GM18511 (cell line): ENCODE measurements at regions not wholly inside any gene's neighbourhood (a gene's known extent, or its start where the extent isn't known, plus 50 kb on each side); places are given as distances from the start of the nearest gene placed in this dataset.

Experiments
- ATAC-seq: cut with Tn5 transposase; IDR thresholded peaks from one replicate; pipeline ENCODE4 v1.9.1; 2021; ENCODE audit warnings: mild to moderate bottlenecking, moderate library complexity; ENCODE audit not compliant: unreplicated experiment

- no peak for ATAC-seq
These were observed 113.6 kb downstream of the OAT start for GRCh38 chr10:124305131-124305530.

- ATAC-seq: no peak
These were observed 114.9 kb downstream of the OAT start for GRCh38 chr10:124303662-124304418.

GRCh38 chr10:124302951-124303505 lies 115.7 kb downstream of the OAT start:
- no peak for ATAC-seq

- no peak for ATAC-seq
These were observed 117.0 kb downstream of the OAT start for GRCh38 chr10:124301736-124302135.

- ATAC-seq: no peak
These were observed 118.0 kb downstream of the OAT start for GRCh38 chr10:124300735-124301134.

- no peak for ATAC-seq
These were observed 118.5 kb downstream of the OAT start for GRCh38 chr10:124300224-124300623.

- no peak for ATAC-seq
These were observed 119.0 kb downstream of the OAT start for GRCh38 chr10:124299696-124300095.

- no peak for ATAC-seq
These were observed 119.8 kb downstream of the OAT start for GRCh38 chr10:124298891-124299290.

GRCh38 chr10:124296813-124297788 lies 121.6 kb downstream of the OAT start:
- no peak for ATAC-seq

- ATAC-seq: no peak
These were observed 122.5 kb downstream of the OAT start for GRCh38 chr10:124296121-124296812.

- no peak for ATAC-seq
These were observed 123.6 kb downstream of the OAT start for GRCh38 chr10:124294811-124295770.

- ATAC-seq: no peak
These were observed 124.9 kb downstream of the OAT start for GRCh38 chr10:124293616-124294449.

GRCh38 chr10:124292911-124293615 lies 125.7 kb downstream of the OAT start:
- ATAC-seq: no peak

GRCh38 chr10:124291001-124291701 lies 127.6 kb downstream of the OAT start:
- no peak for ATAC-seq

- peak; percentile 65 for ATAC-seq
These were observed 128.6 kb downstream of the OAT start for GRCh38 chr10:124289851-124290795.
